ENCODE measurements at regions not wholly inside any gene's neighbourhood (a gene's known extent, or its start where the extent isn't known, plus 50 kb on each side); places are given as distances from the start of the nearest gene placed in this dataset.

DNA sequence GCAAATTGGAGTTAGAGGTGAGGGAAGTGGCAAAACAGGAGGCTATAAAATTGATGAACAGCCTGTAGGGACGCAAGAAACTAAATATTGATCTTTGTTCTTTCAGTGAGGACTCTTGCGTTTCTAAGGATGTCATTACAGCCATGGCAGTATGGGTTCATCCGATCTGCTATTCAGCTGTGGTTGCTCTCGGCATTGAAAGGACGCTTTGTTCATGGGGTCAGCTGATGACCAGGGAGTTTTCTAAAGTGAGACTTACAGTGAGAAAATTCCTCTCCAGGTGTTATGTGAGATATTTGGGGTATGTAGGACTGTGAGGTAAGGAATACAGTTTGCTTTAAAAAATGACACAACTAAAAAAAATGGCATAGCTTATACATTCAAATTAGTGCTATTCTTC lies 52.7 kb upstream of the PELI1 start:
- Histone ChIP-seq H3K9ac (ENCODE audit: low read depth in 1 of 3, low read length in 3 of 3) (no peak overlapping the region), H3K4me1 (ENCODE audit: control insufficient read depth in 3 of 3, insufficient read depth in 3 of 3, low read length in 3 of 3) (peaks cover 0 to 1% (median 0%) of the 10 kb centered on the region in 3 donors), H3K4me3 (ENCODE audit: low read length in 3 of 3) (no peak overlapping the region), H3K36me3 (ENCODE audit: control insufficient read depth in 3 of 3, insufficient read depth in 3 of 3, low read length in 3 of 3) (no peaks in the 10 kb centered on the region), H3K27ac (ENCODE audit: low read depth, low read length) (no peak overlapping the region), H3K9me3 (ENCODE audit: control insufficient read depth in 3 of 3, low read length in 3 of 3) (no peaks in the 10 kb centered on the region), H3K27me3 (ENCODE audit: control insufficient read depth in 3 of 3, insufficient read depth in 3 of 3, low read length in 3 of 3) (no peaks in the 10 kb centered on the region)

DNA sequence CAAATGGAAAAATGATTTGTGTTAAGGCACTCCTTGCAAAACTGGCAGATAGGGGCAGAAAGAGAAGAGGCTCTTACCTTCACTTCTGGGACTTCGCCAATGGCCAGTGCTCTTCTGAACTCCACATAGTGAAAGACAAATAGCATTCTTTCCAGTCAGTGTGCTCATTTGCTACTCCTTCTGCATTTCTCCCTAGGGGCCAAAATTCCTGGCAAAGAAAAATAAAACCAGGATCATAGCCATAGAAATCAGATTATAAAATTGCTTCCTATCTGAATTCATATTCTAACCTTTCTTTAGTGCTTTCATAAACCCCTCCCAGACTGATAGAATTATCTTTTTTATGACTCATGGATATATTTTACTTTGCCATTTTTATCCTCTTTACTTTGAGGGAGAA lies 56.9 kb upstream of the PELI1 start:
- no peaks in the 10 kb centered on the region for H3K9me3 ChIP-seq (ENCODE audit: control insufficient read depth in 3 of 3, low read length in 3 of 3)
- peaks cover 14 to 24% (median 17%) of the 10 kb centered on the region in 3 donors for H3K4me1 ChIP-seq (ENCODE audit: control insufficient read depth in 3 of 3, insufficient read depth in 3 of 3, low read length in 3 of 3)
- H3K27me3 ChIP-seq (ENCODE audit: control insufficient read depth in 3 of 3, insufficient read depth in 3 of 3, low read length in 3 of 3): no peaks in the 10 kb centered on the region
- H3K9ac ChIP-seq (ENCODE audit: low read depth in 1 of 3, low read length in 3 of 3): no peak overlapping the region
- H3K36me3 ChIP-seq (ENCODE audit: control insufficient read depth in 3 of 3, insufficient read depth in 3 of 3, low read length in 3 of 3): no peaks in the 10 kb centered on the region
- H3K27ac ChIP-seq (ENCODE audit: low read depth, low read length): no peak overlapping the region
- H3K4me3 ChIP-seq (ENCODE audit: low read length in 3 of 3): no peak overlapping the region

DNA sequence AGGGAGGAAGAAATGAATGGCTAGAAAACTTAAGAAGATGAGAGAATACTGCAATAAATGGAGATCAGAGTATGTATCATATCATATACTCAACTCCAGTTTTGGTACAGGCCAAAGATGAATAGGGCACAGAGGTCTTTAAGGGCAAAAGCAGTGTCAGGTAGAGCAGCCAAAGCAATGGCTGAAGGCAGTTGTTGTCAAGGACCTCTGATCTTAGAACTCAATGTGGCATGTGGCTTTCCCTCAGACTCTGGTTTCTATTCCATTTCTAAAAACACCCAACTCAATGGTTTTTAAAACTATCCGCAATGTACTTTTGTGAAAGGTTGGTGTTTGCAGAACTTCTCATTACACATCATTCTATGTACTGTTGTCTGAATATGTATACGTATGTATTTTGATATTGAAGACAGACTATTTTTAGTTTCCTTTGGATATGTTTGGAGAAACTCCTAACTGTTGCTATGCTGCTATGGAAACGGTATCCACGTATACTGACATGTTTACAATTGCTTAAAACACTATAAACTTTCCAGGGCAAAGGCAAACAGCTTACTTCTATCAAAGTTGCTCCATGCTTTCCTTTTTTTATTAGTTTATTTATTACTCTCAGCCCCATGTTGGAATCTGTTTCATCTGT lies 58.1 kb upstream of the PELI1 start:
- H3K27me3 ChIP-seq (ENCODE audit: control insufficient read depth in 3 of 3, insufficient read depth in 3 of 3, low read length in 3 of 3): no peaks in the 10 kb centered on the region
- H3K4me3 ChIP-seq (ENCODE audit: low read length in 3 of 3): peak overlapping the region in 2 of 3 donors; percentile 2 to 17
- peak overlapping the region; percentile 79 for H3K27ac ChIP-seq (ENCODE audit: low read depth, low read length)
- no peaks in the 10 kb centered on the region for H3K9me3 ChIP-seq (ENCODE audit: control insufficient read depth in 3 of 3, low read length in 3 of 3)
- no peak overlapping the region for H3K9ac ChIP-seq (ENCODE audit: low read depth in 1 of 3, low read length in 3 of 3)
- H3K4me1 ChIP-seq (ENCODE audit: control insufficient read depth in 3 of 3, insufficient read depth in 3 of 3, low read length in 3 of 3): peaks cover 14 to 24% (median 17%) of the 10 kb centered on the region in 3 donors
- H3K36me3 ChIP-seq (ENCODE audit: control insufficient read depth in 3 of 3, insufficient read depth in 3 of 3, low read length in 3 of 3): no peaks in the 10 kb centered on the region

DNA sequence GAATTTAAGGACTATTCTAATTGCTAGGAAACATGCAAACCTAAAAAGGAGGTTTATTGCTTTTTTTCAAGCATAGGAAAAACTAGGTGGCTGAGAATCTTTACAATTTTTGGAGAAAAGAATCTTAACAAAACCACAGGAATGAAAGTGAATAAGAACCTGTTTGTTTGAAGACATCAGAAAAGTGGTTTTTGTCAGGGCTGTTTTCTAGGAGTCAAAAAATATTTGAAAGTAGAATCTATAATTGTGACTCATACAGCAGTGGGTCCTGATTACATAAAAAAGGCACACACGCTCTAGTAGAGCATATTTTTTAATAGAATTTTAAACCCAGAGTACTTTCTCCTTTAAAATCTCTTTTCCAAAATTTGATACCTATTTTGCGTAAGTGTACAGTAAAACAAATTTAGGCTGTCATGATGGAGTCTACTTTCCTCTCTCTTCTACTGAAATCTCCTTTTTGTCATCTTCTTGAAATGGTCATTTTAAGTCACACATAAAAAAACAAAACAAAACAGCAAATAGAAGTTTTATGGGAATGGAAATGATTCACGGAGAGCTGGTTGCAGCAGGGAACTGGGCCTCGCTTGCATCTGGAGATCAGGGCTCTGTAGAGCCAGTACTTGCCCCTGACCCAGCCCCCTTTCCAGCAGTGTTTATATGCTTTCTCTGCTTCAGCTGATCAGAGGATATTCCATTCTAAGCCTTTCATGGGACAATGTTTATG lies 59.1 kb upstream of the PELI1 start:
- no peaks in the 10 kb centered on the region for H3K36me3 ChIP-seq (ENCODE audit: control insufficient read depth in 3 of 3, insufficient read depth in 3 of 3, low read length in 3 of 3)
- H3K9ac ChIP-seq (ENCODE audit: low read depth in 1 of 3, low read length in 3 of 3): peak overlapping the region in 1 of 3 donors; percentile 75
- no peaks in the 10 kb centered on the region for H3K9me3 ChIP-seq (ENCODE audit: control insufficient read depth in 3 of 3, low read length in 3 of 3)
- H3K4me3 ChIP-seq (ENCODE audit: low read length in 3 of 3): peak overlapping the region in 1 of 3 donors; percentile 67
- peaks cover 14 to 24% (median 17%) of the 10 kb centered on the region in 3 donors for H3K4me1 ChIP-seq (ENCODE audit: control insufficient read depth in 3 of 3, insufficient read depth in 3 of 3, low read length in 3 of 3)
- H3K27me3 ChIP-seq (ENCODE audit: control insufficient read depth in 3 of 3, insufficient read depth in 3 of 3, low read length in 3 of 3): no peaks in the 10 kb centered on the region
- peak overlapping the region; percentile 79 for H3K27ac ChIP-seq (ENCODE audit: low read depth, low read length)

DNA sequence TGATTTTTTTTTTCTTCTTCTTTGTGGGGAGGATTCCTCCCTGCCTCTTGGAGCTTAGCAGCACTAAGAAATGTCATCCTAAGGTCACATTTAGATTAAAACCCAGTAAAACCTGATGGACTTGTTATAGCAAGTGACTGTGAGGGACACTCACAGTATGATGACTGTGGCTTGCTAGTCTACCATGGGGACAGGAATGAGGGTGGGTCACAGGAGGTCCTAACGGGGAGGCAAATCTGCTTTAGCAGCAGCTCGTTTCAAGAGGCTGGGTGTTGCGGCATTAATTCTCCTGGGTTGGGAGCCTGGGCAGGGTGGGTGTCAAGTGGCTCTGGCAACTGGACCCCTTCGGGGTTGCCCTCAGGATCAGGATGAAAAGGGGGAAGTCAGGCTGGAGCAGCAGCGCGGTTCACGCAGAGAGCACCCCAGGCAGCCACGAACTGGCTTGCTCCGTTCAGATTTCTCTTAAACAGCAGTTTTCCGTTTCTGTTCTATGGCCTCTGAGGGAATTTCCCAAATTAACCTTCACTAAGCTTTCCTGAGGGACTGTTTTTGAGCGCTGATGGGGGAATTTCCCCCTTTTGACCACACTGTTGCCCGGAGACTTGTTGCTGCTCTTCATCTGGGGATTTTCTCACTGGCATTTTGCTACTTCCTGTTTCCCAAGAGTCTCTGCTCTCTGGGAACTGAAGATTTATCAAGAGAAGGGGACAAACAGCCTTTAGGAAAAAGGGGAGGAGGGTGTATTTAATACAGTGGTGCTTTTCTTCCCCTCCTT lies 59.8 kb upstream of the PELI1 start:
- H3K9ac ChIP-seq (ENCODE audit: low read depth in 1 of 3, low read length in 3 of 3): peak overlapping the region; percentile 58 to 75 (median 71)
- peak overlapping the region; percentile 55 to 67 (median 63) for H3K4me3 ChIP-seq (ENCODE audit: low read length in 3 of 3)
- H3K27me3 ChIP-seq (ENCODE audit: control insufficient read depth in 3 of 3, insufficient read depth in 3 of 3, low read length in 3 of 3): no peaks in the 10 kb centered on the region
- peaks cover 14 to 24% (median 17%) of the 10 kb centered on the region in 3 donors for H3K4me1 ChIP-seq (ENCODE audit: control insufficient read depth in 3 of 3, insufficient read depth in 3 of 3, low read length in 3 of 3)
- H3K27ac ChIP-seq (ENCODE audit: low read depth, low read length): peak overlapping the region; percentile 79
- H3K9me3 ChIP-seq (ENCODE audit: control insufficient read depth in 3 of 3, low read length in 3 of 3): no peaks in the 10 kb centered on the region
- no peaks in the 10 kb centered on the region for H3K36me3 ChIP-seq (ENCODE audit: control insufficient read depth in 3 of 3, insufficient read depth in 3 of 3, low read length in 3 of 3)

DNA sequence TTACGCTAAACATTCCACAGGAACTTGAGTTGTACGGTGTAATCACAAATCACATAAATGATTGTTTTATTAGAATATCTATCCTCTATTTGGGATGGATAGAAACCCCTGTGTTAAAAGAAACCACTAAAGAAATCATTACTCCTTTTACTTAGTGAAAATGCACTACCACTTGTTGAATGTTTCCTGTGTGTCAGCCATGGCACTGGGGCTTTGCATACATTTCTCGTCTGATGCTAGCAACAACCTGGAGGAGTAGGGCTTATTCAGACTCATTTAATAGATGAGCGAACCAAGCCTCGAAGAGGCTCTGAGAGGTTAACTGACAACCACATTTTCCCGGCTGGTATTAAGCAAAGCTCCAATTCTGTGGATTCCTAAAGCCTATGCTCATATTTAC lies 60.5 kb upstream of the PELI1 start:
- no peaks in the 10 kb centered on the region for H3K27me3 ChIP-seq (ENCODE audit: control insufficient read depth in 3 of 3, insufficient read depth in 3 of 3, low read length in 3 of 3)
- peak overlapping the region; percentile 79 for H3K27ac ChIP-seq (ENCODE audit: low read depth, low read length)
- H3K9me3 ChIP-seq (ENCODE audit: control insufficient read depth in 3 of 3, low read length in 3 of 3): no peaks in the 10 kb centered on the region
- peak overlapping the region in 1 of 3 donors; percentile 63 for H3K4me3 ChIP-seq (ENCODE audit: low read length in 3 of 3)
- no peaks in the 10 kb centered on the region for H3K36me3 ChIP-seq (ENCODE audit: control insufficient read depth in 3 of 3, insufficient read depth in 3 of 3, low read length in 3 of 3)
- peak overlapping the region in 1 of 3 donors; percentile 58 for H3K9ac ChIP-seq (ENCODE audit: low read depth in 1 of 3, low read length in 3 of 3)
- H3K4me1 ChIP-seq (ENCODE audit: control insufficient read depth in 3 of 3, insufficient read depth in 3 of 3, low read length in 3 of 3): peaks cover 14 to 24% (median 17%) of the 10 kb centered on the region in 3 donors

DNA sequence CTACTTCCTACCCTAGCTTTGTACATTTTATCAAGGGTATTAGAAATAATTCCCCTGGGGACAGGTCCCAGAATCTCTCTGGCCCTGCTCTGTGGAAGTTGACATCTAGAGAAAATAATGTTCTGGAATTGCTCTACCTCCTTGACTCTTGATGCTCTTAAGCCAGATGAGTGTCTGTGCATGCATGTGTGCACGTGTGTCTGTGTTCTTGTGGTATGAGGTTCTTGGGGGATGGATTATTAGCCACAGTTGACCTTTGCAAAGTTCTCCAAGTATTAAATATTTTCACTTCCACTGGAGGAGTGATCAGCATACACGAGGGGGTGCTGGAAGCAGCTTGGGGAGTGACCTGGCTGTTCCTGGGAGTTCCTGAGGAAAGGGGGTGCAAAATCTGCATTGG lies 61.2 kb upstream of the PELI1 start:
- no peaks in the 10 kb centered on the region for H3K9me3 ChIP-seq (ENCODE audit: control insufficient read depth in 3 of 3, low read length in 3 of 3)
- H3K27me3 ChIP-seq (ENCODE audit: control insufficient read depth in 3 of 3, insufficient read depth in 3 of 3, low read length in 3 of 3): no peaks in the 10 kb centered on the region
- no peak overlapping the region for H3K9ac ChIP-seq (ENCODE audit: low read depth in 1 of 3, low read length in 3 of 3)
- no peak overlapping the region for H3K4me3 ChIP-seq (ENCODE audit: low read length in 3 of 3)
- no peak overlapping the region for H3K27ac ChIP-seq (ENCODE audit: low read depth, low read length)
- peaks cover 14 to 24% (median 17%) of the 10 kb centered on the region in 3 donors for H3K4me1 ChIP-seq (ENCODE audit: control insufficient read depth in 3 of 3, insufficient read depth in 3 of 3, low read length in 3 of 3)
- no peaks in the 10 kb centered on the region for H3K36me3 ChIP-seq (ENCODE audit: control insufficient read depth in 3 of 3, insufficient read depth in 3 of 3, low read length in 3 of 3)

DNA sequence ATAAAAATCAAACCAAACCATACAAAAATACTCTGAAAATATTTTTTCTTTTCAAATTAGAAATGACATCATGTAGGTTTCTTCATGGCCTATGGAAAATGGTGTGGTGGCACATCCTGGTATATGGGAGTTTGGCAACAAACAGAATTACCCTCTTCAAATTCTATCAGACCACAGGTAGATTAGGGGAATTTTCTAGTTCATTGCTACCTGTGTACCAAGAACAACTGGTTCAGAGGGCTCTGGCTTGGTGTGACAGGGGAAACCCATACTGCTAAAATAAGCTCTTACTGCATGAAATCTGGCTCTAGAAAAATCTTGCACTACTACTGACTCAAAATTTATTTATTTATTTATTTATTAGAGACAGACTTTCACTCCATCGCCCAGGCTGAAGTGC lies 63.4 kb upstream of the PELI1 start:
- H3K27me3 ChIP-seq (ENCODE audit: control insufficient read depth in 3 of 3, insufficient read depth in 3 of 3, low read length in 3 of 3): no peaks in the 10 kb centered on the region
- no peak overlapping the region for H3K9ac ChIP-seq (ENCODE audit: low read depth in 1 of 3, low read length in 3 of 3)
- H3K4me3 ChIP-seq (ENCODE audit: low read length in 3 of 3): no peak overlapping the region
- no peak overlapping the region for H3K27ac ChIP-seq (ENCODE audit: low read depth, low read length)
- peaks cover 9 to 19% (median 12%) of the 10 kb centered on the region in 3 donors for H3K4me1 ChIP-seq (ENCODE audit: control insufficient read depth in 3 of 3, insufficient read depth in 3 of 3, low read length in 3 of 3)
- no peaks in the 10 kb centered on the region for H3K9me3 ChIP-seq (ENCODE audit: control insufficient read depth in 3 of 3, low read length in 3 of 3)
- H3K36me3 ChIP-seq (ENCODE audit: control insufficient read depth in 3 of 3, insufficient read depth in 3 of 3, low read length in 3 of 3): no peaks in the 10 kb centered on the region

DNA sequence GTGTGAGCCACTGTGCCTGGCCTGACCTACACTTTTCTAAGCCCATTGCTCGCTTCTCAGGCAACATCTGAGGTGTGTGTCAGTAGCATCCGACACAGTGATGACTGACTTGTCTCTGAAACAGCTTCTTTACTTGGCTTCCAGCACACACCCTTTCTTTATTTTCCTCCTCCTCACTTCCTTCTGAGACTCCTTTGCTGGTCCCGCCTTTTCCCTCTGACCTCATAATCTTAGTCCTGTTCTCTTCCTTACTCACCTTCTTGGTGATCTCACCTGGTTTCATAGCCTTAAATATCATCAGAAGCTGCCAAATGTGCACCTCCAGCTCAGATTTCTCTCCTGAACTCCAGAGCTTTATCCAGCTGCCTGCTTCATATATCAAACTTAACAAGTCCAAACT lies 66.6 kb upstream of the PELI1 start:
- Histone ChIP-seq H3K36me3 (ENCODE audit: control insufficient read depth in 3 of 3, insufficient read depth in 3 of 3, low read length in 3 of 3) (no peaks in the 10 kb centered on the region), H3K9me3 (ENCODE audit: control insufficient read depth in 3 of 3, low read length in 3 of 3) (no peaks in the 10 kb centered on the region), H3K9ac (ENCODE audit: low read depth in 1 of 3, low read length in 3 of 3) (no peak overlapping the region), H3K27ac (ENCODE audit: low read depth, low read length) (no peak overlapping the region), H3K27me3 (ENCODE audit: control insufficient read depth in 3 of 3, insufficient read depth in 3 of 3, low read length in 3 of 3) (no peaks in the 10 kb centered on the region), H3K4me1 (ENCODE audit: control insufficient read depth in 3 of 3, insufficient read depth in 3 of 3, low read length in 3 of 3) (peaks cover 4 to 17% (median 10%) of the 10 kb centered on the region in 3 donors), H3K4me3 (ENCODE audit: low read length in 3 of 3) (no peak overlapping the region)
